H54 (cell line): ENCODE measurements at regions not wholly inside any gene's neighbourhood (a gene's known extent, or its start where the extent isn't known, plus 50 kb on each side); places are given as distances from the start of the nearest gene placed in this dataset.
"Not testable (repeated sequence)": the region's sequence is repeated elsewhere in the genome, so short reads cannot be mapped to it uniquely, and the experiment has no call there.

Experiments used
- DNase-seq: peaks from one replicate; pipeline ENCODE4 v3.0.0; 2011; ENCODE audit warnings: low spot score, mixed read lengths; ENCODE audit not compliant: insufficient read length
- FAIRE-seq: peaks from 3 replicates; lab custom pipeline; 2011; peaks lifted over from hg19 to GRCh38; lab: Jason Lieb, UNC
- POLR2A ChIP-seq: IDR thresholded peaks from 2 replicates; pipeline ENCODE4 v1.6.1; 2011; ENCODE audit warnings: low read depth, mild to moderate bottlenecking, low read length

GRCh38 chr12:19744705-19745218 is 305.5 kb downstream of the AEBP2 start:
- DNase-seq = no peak

DNA sequence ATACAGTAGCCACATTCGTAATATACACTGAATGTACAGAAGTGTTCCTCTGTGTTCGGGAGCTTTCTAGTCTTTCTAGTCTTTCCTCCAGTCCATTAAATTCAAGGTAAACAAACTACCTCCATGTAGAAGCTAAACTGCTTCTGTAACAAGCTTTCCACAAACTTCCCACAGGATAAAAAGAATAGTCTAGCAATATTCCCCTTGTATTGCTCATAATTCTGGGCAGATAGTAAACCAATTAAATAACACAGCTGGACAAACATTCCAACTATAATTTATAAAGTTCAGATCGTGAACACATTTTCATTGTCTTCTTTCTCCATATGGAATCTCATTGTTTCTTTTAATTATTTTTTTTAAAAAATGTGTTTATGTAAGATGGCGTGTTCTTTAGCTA is 307.2 kb downstream of the AEBP2 start:
- TF ChIP-seq POLR2A = no peak
- DNase-seq (no peak), FAIRE-seq (no peak)

More at GRCh38 chr12:19744705-19745218, 305.5 kb downstream of the AEBP2 start:
- TF ChIP-seq POLR2A = no peak
- FAIRE-seq = no peak

GRCh38 chr12:19749906-19750574 is 310.7 kb downstream of the AEBP2 start:
- no peak for FAIRE-seq
- no peak for TF ChIP-seq POLR2A
- DNase-seq = no peak

GRCh38 chr12:19751078-19751477 is 311.8 kb downstream of the AEBP2 start:
- no peak for DNase-seq
- no peak for FAIRE-seq
- no peak for TF ChIP-seq POLR2A

DNA sequence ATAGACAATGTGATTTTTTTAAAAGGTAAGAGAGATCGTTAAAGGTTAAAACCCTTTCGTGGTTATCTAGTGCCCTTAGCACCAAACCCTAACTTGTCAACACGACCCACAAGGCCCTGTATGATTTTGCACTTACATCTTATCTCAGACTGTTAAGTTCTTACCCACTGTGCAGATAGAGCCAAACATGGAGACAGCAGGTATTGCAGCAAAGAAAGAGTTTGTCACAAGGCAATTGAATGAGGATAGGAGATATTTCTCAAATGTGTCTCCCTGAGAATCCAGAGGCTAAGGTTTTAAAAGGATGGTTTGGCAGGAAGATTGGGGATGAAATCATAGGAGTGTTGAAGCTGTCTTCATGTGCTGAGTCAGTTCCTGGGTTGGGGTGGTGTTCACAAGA is 313.4 kb downstream of the AEBP2 start:
- FAIRE-seq (no peak), DNase-seq (no peak)
- no peak for TF ChIP-seq POLR2A

- FAIRE-seq (no peak), DNase-seq (no peak)
- TF ChIP-seq POLR2A = no peak
These were observed 315.8 kb downstream of the AEBP2 start for GRCh38 chr12:19755136-19755535.

DNA sequence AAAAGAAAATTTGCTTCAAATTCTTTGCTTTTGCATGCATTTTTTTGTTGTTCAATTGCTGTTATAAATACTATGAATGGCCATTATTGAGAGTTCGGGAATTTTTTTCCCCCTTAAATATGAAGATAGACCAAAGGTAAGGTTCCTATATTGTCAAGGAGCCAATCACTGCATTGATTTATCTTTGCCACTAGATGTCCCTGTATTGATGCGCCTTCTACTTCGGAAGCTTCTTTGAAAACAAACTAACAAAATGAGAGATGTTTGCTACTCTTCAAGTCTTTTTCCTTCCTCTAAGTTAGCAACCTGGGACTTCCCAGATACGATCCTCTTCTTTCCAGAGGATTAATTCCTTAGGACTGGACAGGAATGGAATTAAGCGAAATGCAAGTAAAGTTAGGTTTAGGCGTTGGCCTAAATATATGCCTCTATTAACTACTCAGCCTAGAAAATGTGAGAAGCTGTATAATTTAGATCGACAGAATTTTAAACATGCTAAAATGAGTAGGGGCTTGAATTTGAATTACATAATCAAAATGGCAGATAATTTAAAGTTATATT is 318.1 kb downstream of the AEBP2 start:
- peak; percentile 94 for FAIRE-seq
- no peak for TF ChIP-seq POLR2A
- no peak for DNase-seq

- FAIRE-seq (peak; percentile 62), DNase-seq (no peak)
- TF ChIP-seq POLR2A = no peak
These were observed 319.9 kb downstream of the AEBP2 start for GRCh38 chr12:19759227-19759626.

- FAIRE-seq = no peak
- DNase-seq = no peak
- no peak for TF ChIP-seq POLR2A
These were observed 321.3 kb downstream of the AEBP2 start for GRCh38 chr12:19760611-19761010.

GRCh38 chr12:19761463-19761862 is 322.2 kb downstream of the AEBP2 start:
- no peak for TF ChIP-seq POLR2A
- DNase-seq (no peak), FAIRE-seq (no peak)

DNA sequence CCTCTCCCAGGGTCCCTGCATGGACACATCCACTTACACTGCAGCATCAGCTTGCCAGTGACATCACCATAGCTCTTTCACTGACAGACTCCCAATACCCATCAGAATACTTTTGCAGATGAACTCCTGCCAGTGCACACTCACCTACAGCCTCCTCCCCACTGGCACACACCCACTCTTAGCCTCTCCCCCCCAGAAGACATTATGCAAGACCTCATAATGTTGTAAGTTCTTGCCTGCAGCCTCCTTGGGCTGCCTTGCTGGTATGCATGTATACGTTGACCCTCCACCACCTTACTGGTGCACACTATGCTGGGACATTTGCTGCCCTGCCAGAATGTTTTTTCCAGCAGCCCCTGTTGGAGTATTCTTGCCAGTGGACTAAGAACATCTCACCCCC is 324.2 kb downstream of the AEBP2 start:
- DNase-seq (no peak), FAIRE-seq (no peak)
- no peak for TF ChIP-seq POLR2A

DNA sequence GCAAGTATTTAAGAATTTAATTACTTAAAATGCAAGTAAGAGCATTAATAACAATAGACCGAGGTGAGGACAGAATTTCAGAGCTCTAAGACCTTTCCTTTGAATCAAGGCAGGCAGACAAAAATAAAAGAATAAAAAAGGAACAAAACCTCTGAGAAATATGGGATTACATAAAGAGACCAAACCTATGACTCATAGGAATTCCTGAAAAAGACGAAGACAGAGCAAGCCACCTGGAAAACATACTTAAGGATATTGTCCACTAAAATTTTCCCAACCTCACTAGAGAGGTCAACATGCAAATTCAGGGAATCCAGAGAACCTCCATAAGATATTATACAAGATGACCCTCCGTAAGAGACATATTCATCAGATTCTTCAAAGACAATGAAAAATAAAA is 325.1 kb downstream of the AEBP2 start:
- no peak for FAIRE-seq

DNA sequence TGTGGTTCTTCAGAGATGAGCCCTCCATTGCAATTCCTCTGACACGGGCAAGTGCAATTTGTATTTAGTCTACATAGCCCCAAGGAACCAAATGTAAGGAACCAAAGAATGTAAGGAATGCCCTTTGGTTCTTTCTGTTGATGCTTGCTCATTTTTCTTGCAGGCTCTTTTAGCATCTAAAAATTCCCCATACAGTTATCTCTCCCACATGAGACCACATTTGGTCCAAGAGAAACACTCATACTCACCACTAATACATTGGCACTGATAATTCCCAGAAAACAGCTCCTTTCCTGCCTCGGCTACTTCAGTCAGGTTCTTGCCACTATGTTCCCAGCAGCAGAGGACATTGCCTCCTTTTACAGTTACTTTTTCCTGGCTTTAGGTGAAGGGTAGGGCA is 332.6 kb downstream of the AEBP2 start:
- no peak for TF ChIP-seq POLR2A
- no peak for DNase-seq
- FAIRE-seq = no peak

More for the DNA sequence above, 325.1 kb downstream of the AEBP2 start:
- no peak for TF ChIP-seq POLR2A
- no peak for DNase-seq

GRCh38 chr12:19772776-19773175 is 333.5 kb downstream of the AEBP2 start:
- DNase-seq (no peak), FAIRE-seq (no peak)
- TF ChIP-seq POLR2A = no peak

- no peak for FAIRE-seq
- no peak for TF ChIP-seq POLR2A
- DNase-seq = no peak
These were observed 335.9 kb downstream of the AEBP2 start for GRCh38 chr12:19775241-19775640.

- not testable (repeated sequence) for FAIRE-seq, DNase-seq
These were observed 336.7 kb downstream of the AEBP2 start for GRCh38 chr12:19775976-19776375.
